ENCODE measurements at regions not wholly inside any gene's neighbourhood (a gene's known extent, or its start where the extent isn't known, plus 50 kb on each side); places are given as distances from the start of the nearest gene placed in this dataset.

DNA sequence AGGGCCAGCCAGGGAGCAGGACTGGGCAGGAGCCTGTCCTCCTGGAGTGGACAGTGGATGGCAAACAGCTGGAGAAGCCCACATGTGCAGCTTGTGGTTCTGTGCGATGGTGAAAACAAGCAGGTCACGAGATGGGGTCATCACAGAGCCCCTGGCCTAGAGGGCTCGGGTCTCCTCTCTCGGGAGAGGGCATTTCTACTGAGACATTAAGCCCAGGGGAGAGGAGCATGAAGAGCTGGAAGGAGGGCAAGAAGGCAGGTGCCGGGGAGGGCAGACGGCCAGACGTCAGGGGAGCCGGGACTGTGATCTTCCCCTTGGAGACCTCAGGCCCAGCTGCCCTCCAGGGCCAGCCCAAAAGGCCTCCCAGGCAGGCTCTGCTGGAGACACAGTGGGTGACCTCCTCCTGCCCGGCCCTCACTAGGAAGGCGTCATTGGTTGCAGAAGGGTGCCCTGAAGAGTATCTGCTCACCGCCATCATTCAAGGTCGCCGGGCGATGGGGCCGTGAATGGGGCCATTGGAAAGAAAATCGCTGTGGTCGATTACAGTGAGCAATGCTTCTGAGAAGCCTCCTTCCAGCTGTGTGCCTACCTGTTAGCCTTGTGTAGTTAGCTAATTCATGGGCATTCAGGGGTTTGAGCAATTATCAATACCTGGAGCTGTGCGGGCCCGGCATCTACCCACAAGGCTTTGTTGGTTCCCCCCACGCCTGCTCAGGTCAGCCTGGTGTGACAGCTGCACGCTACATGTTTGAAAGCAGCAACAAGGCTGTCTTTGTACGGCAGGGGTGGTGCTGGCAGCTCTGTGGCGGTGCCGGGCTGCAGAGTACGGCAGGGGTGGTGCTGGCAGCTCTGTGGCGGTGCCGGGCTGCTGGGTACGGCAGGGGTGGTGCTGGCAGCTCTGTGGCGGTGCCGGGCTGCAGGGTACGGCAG lies 72.3 kb upstream of the ACTRT2 start:
- Histone ChIP-seq H3K27me3 (peaks cover 22 to 33% (median 28%) of the 10 kb centered on the region in 3 donors), H3K27ac (no peak overlapping the region)

DNA sequence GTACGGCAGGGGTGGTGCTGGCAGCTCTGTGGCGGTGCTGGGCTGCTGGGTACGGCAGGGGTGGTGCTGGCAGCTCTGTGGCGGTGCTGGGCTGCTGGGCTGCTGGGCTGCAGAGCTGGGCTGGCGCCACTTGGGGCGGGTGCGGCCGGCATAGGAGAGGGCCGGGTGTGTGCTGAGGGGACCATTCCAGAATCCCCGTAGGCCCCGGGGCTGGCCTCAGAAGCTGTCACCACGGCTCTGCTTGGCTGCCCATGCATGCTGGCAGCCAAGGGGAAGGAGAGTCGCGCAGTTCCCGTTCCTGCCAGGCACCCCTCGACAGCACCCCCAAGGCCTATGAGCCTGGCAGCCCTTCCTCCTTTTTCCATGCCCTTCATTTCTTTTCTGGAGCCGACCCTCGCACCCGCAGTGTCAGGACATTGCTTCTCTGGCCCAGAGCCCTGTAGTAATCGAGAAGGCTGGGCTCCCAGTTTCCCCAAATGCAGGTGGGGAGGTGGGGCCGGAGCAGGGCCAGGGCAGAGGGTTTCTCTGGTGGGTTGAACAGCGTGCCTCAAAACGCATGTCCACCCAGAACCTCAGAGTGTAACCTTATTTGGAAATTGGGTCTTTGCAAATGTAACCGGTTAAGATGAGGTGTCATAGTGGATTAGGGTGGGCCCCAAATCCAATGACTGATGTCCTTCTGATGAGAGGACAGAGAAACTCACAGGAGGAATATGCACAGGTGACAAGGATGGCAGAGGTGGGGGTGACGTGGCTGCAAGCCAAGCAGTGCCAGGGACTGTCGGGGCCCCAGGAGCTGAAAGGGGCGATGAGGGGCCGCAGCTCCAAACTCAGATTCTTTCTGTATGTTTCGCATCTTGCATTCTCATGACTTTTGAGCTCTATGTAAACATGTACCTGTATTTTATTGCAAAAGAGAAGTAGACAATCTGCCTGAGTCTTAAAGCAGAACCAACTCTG lies 71.0 kb upstream of the ACTRT2 start:
- in situ Hi-C loops (cut with MboI; ENCODE audit: low sequenced_read_pairs in 4 of 4) = no loop called here
- no peak for DNase-seq
- peaks cover 22 to 33% (median 23%) of the 10 kb centered on the region in 3 donors for H3K27me3 ChIP-seq

More for the DNA sequence above, 72.3 kb upstream of the ACTRT2 start:
- DNase-seq (no peak), ATAC-seq (no peak)
- intact Hi-C loops (cut with DNase I; ENCODE audit: low total_unique reads) = no loop called here
- Histone ChIP-seq H3K4me3 (no peak overlapping the region), H3K9me3 (peaks cover 0 to 7% (median 0%) of the 10 kb centered on the region in 3 donors), H3K4me1 (no peaks in the 10 kb centered on the region), H3K36me3 (no peaks in the 10 kb centered on the region)
- TF ChIP-seq, protein P1, sequence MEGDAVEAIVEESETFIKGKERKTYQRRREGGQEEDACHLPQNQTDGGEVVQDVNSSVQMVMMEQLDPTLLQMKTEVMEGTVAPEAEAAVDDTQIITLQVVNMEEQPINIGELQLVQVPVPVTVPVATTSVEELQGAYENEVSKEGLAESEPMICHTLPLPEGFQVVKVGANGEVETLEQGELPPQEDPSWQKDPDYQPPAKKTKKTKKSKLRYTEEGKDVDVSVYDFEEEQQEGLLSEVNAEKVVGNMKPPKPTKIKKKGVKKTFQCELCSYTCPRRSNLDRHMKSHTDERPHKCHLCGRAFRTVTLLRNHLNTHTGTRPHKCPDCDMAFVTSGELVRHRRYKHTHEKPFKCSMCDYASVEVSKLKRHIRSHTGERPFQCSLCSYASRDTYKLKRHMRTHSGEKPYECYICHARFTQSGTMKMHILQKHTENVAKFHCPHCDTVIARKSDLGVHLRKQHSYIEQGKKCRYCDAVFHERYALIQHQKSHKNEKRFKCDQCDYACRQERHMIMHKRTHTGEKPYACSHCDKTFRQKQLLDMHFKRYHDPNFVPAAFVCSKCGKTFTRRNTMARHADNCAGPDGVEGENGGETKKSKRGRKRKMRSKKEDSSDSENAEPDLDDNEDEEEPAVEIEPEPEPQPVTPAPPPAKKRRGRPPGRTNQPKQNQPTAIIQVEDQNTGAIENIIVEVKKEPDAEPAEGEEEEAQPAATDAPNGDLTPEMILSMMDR (IDR thresholded peaks at IDR 0.05 in 4 of 5, conservative IDR thresholded peaks at IDR 0.05 in 1 of 5) = no peak
- no peak for TF ChIP-seq POLR2A (IDR thresholded peaks at IDR 0.05)
- in situ Hi-C loops (cut with MboI; ENCODE audit: low sequenced_read_pairs in 4 of 4) = no loop called here

DNA sequence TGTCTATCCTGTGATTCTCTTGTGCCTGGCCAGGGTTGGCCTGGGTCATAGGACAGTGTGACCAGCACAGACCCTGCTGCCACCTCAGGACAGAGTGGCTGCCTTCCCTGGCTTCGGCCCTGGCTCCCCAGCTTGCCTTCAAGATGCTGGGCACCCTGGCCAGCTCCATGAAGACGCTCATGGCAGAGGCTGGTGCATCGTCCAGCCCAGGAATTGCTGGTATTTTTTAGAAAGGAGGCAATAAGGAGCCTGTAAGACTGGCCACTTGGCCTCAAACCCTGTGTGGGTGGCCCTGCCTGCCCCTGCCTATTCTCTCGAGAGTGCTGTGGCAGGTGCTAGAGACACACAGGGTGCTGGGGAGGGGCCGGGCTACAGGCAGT lies 70.4 kb upstream of the ACTRT2 start:
- Histone ChIP-seq H3K36me3 (no peaks in the 10 kb centered on the region), H3K4me1 (no peaks in the 10 kb centered on the region), H3K9me3 (peaks cover 0 to 9% (median 0%) of the 10 kb centered on the region in 3 donors), H3K4me3 (no peak overlapping the region), H3K27me3 (peaks cover 22 to 31% (median 23%) of the 10 kb centered on the region in 3 donors), H3K27ac (no peak overlapping the region)
- TF ChIP-seq, protein P1 (IDR thresholded peaks at IDR 0.05 in 4 of 5, conservative IDR thresholded peaks at IDR 0.05 in 1 of 5) = no peak
- TF ChIP-seq POLR2A (IDR thresholded peaks at IDR 0.05) = no peak
- in situ Hi-C loops (cut with MboI; ENCODE audit: low sequenced_read_pairs in 4 of 4) = no loop called here
- intact Hi-C loops (cut with DNase I; ENCODE audit: low total_unique reads) = no loop called here
- DNase-seq (no peak), ATAC-seq (no peak)

More for the DNA sequence above, 71.0 kb upstream of the ACTRT2 start:
- no peaks in the 10 kb centered on the region for H3K36me3 ChIP-seq
- TF ChIP-seq, protein P1 (IDR thresholded peaks at IDR 0.05 in 4 of 5, conservative IDR thresholded peaks at IDR 0.05 in 1 of 5) = no peak
- no peak for TF ChIP-seq POLR2A (IDR thresholded peaks at IDR 0.05)
- ATAC-seq = no peak
- H3K27ac ChIP-seq = no peak overlapping the region
- no peak overlapping the region for H3K4me3 ChIP-seq
- no peaks in the 10 kb centered on the region for H3K4me1 ChIP-seq
- intact Hi-C loops (cut with DNase I; ENCODE audit: low total_unique reads) = no loop called here
- H3K9me3 ChIP-seq = peaks cover 0 to 9% (median 0%) of the 10 kb centered on the region in 3 donors

DNA sequence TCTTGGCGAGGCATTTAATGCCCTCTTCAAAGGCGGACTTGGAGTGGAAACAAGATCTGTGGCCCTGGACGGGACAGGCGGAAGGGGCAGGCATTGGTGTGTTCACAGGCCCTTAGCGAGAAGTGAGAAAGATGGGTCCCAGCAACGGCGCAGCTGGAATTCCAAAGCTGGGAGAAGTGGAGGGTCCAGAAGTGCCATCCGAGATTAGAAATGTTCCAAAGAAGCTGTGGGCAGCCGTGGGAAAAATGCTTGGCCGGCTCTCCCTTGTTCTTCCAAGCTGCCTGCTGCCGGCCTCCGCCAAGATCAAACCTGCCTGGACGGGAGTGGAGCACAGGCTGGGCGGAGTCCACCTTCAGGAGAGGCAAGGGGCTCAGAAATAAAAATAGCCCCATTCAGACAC lies 69.4 kb upstream of the ACTRT2 start:
- DNase-seq (no peak), ATAC-seq (no peak)
- no peaks in the 10 kb centered on the region for H3K4me1 ChIP-seq
- in situ Hi-C loops (cut with MboI; ENCODE audit: low sequenced_read_pairs in 4 of 4) = no loop called here
- intact Hi-C loops (cut with DNase I; ENCODE audit: low total_unique reads) = no loop called here
- TF ChIP-seq, protein P1 (IDR thresholded peaks at IDR 0.05 in 4 of 5, conservative IDR thresholded peaks at IDR 0.05 in 1 of 5) = no peak
- no peak for TF ChIP-seq POLR2A (IDR thresholded peaks at IDR 0.05)
- no peak overlapping the region for H3K4me3 ChIP-seq
- H3K27me3 ChIP-seq = peaks cover 19 to 25% (median 22%) of the 10 kb centered on the region in 3 donors
- H3K27ac ChIP-seq = no peak overlapping the region
- peaks cover 0 to 9% (median 0%) of the 10 kb centered on the region in 3 donors for H3K9me3 ChIP-seq
- no peaks in the 10 kb centered on the region for H3K36me3 ChIP-seq

All from gastrocnemius medialis (tissue), 4 donors.